ENCODE measurements at regions not wholly inside any gene's neighbourhood (a gene's known extent, or its start where the extent isn't known, plus 50 kb on each side); places are given as distances from the start of the nearest gene placed in this dataset.

GRCh38 chr5:104199771-104200170 lies 637.2 kb upstream of the NUDT12 start:
- Histone ChIP-seq H3K9me3 (ENCODE audit: control insufficient read depth, insufficient read depth, low read length) (no peaks in the 10 kb centered on the region), H3K4me3 (ENCODE audit: low read depth, low read length) (no peak overlapping the region), H3K27ac (ENCODE audit: low read depth, low read length) (no peak overlapping the region), H3K27me3 (ENCODE audit: control insufficient read depth, insufficient read depth, low read length) (no peaks in the 10 kb centered on the region)
- ChIA-PET POLR2A (no interaction called here), CTCF (no interaction called here)
- TF ChIP-seq CTCF (IDR thresholded peaks at IDR 0.05; ENCODE audit: low read depth, low read length): no peak
- no peak for DNase-seq (ENCODE audit: low read depth, low spot score)

GRCh38 chr5:104198156-104198555 lies 635.6 kb upstream of the NUDT12 start:
- no peak for DNase-seq (ENCODE audit: low read depth, low spot score)
- H3K4me3 ChIP-seq (ENCODE audit: low read depth, low read length): no peak overlapping the region
- ChIA-PET CTCF (no interaction called here), POLR2A (no interaction called here)
- H3K27ac ChIP-seq (ENCODE audit: low read depth, low read length): no peak overlapping the region
- H3K27me3 ChIP-seq (ENCODE audit: control insufficient read depth, insufficient read depth, low read length): no peaks in the 10 kb centered on the region
- no peak for TF ChIP-seq CTCF (IDR thresholded peaks at IDR 0.05; ENCODE audit: low read depth, low read length)
- no peaks in the 10 kb centered on the region for H3K9me3 ChIP-seq (ENCODE audit: control insufficient read depth, insufficient read depth, low read length)

- peak; percentile 27 for DNase-seq (ENCODE audit: low read depth, low spot score)
- TF ChIP-seq CTCF (IDR thresholded peaks at IDR 0.05; ENCODE audit: low read depth, low read length): no peak
- H3K4me3 ChIP-seq (ENCODE audit: low read depth, low read length): no peak overlapping the region
- POLR2A ChIA-PET: no interaction called here
- CTCF ChIA-PET: interaction anchor here (0.6 to 3.8 kb wide), 4 partner anchors 11 to 1881 kb away, joined by 3 to 17 read pairs (median 3); no protein-coding TSS in a partner anchor
- H3K27ac ChIP-seq (ENCODE audit: low read depth, low read length): no peak overlapping the region
- H3K27me3 ChIP-seq (ENCODE audit: control insufficient read depth, insufficient read depth, low read length): no peaks in the 10 kb centered on the region
- peaks cover 5% of the 10 kb centered on the region; the same call in 1 of the 2 replicates for H3K9me3 ChIP-seq (ENCODE audit: control insufficient read depth, insufficient read depth, low read length)
Measured at GRCh38 chr5:104189909-104190308, 627.3 kb upstream of the NUDT12 start.

- ChIA-PET CTCF (interaction anchor here (1.3 to 3.8 kb wide), 2 partner anchors 10 to 381 kb away, joined by 3 to 17 read pairs; no protein-coding TSS in a partner anchor), POLR2A (no interaction called here)
- DNase-seq (ENCODE audit: low read depth, low spot score): peak; percentile 48
- no peak for TF ChIP-seq CTCF (IDR thresholded peaks at IDR 0.05; ENCODE audit: low read depth, low read length)
- Histone ChIP-seq H3K27me3 (ENCODE audit: control insufficient read depth, insufficient read depth, low read length) (no peaks in the 10 kb centered on the region), H3K4me3 (ENCODE audit: low read depth, low read length) (no peak overlapping the region), H3K9me3 (ENCODE audit: control insufficient read depth, insufficient read depth, low read length) (peaks cover 5% of the 10 kb centered on the region; the same call in 1 of the 2 replicates), H3K27ac (ENCODE audit: low read depth, low read length) (peak overlapping the region; percentile 31)
Measured at GRCh38 chr5:104189031-104189430, 626.4 kb upstream of the NUDT12 start.

GRCh38 chr5:104187656-104188055 lies 625.1 kb upstream of the NUDT12 start:
- POLR2A ChIA-PET: no interaction called here
- Histone ChIP-seq H3K4me3 (ENCODE audit: low read depth, low read length) (no peak overlapping the region), H3K27ac (ENCODE audit: low read depth, low read length) (no peak overlapping the region), H3K27me3 (ENCODE audit: control insufficient read depth, insufficient read depth, low read length) (no peaks in the 10 kb centered on the region), H3K9me3 (ENCODE audit: control insufficient read depth, insufficient read depth, low read length) (peaks cover 5% of the 10 kb centered on the region; the same call in 1 of the 2 replicates)
- DNase-seq (ENCODE audit: low read depth, low spot score): no peak
- TF ChIP-seq CTCF (IDR thresholded peaks at IDR 0.05; ENCODE audit: low read depth, low read length): no peak
- CTCF ChIA-PET: interaction anchor here (3.8 kb wide), 1 partner anchor 9 kb away, joined by 17 read pairs; no protein-coding TSS in a partner anchor
